Hepatocyte (in vitro differentiated cells): ENCODE measurements at regions not wholly inside any gene's neighbourhood (a gene's known extent, or its start where the extent isn't known, plus 50 kb on each side); places are given as distances from the start of the nearest gene placed in this dataset.

Experiments used
- DNase-seq: peaks from one replicate; pipeline ENCODE4 v3.0.0-alpha.2; 2016; ENCODE audit warnings: low spot score
- H2AFZ ChIP-seq: fragments of 200-600 bp; sonication (generic); 2 replicates; pipeline ENCODE4 v1.6.0; 2016; ENCODE audit warnings: antibody characterized with exemption, mild to moderate bottlenecking
- H3K27ac ChIP-seq: fragments of 200-600 bp; sonication (generic); 2 replicates; pipeline ENCODE4 v1.5.1; 2016; ENCODE audit warnings: mild to moderate bottlenecking
- H3K27me3 ChIP-seq: fragments of 200-600 bp; sonication (generic); 2 replicates; pipeline ENCODE4 v1.6.1; 2016
- H3K36me3 ChIP-seq: fragments of 200-600 bp; sonication (generic); replicated peaks from 2 replicates; pipeline ENCODE4 v1.5.1; 2016; ENCODE audit warnings: low read depth; ENCODE audit not compliant: insufficient read depth
- H3K4me1 ChIP-seq: fragments of 200-600 bp; sonication (generic); 2 replicates; pipeline ENCODE4 v1.5.1; 2016; ENCODE audit warnings: mild to moderate bottlenecking, moderate library complexity; ENCODE audit not compliant: insufficient read depth
- H3K4me2 ChIP-seq: fragments of 200-600 bp; sonication (generic); 2 replicates; pipeline ENCODE4 v1.6.0; 2016
- H3K4me3 ChIP-seq: fragments of 200-600 bp; sonication (generic); 2 replicates; pipeline ENCODE4 v1.5.1; 2016; ENCODE audit warnings: mild to moderate bottlenecking
- H3K79me2 ChIP-seq: fragments of 200-600 bp; sonication (generic); 2 replicates; pipeline ENCODE4 v1.6.0; 2017; ENCODE audit warnings: mild to moderate bottlenecking
- H3K9me2 ChIP-seq: fragments of 200-600 bp; sonication (generic); replicated peaks from 2 replicates; pipeline ENCODE4 v1.6.0; 2017; ENCODE audit warnings: mild to moderate bottlenecking; ENCODE audit not compliant: insufficient read depth
- H3K9me3 ChIP-seq: fragments of 200-600 bp; sonication (generic); 2 replicates; pipeline ENCODE4 v1.5.1; 2016; ENCODE audit warnings: low read depth, mild to moderate bottlenecking
- H4K20me1 ChIP-seq: fragments of 200-600 bp; sonication (generic); 2 replicates; pipeline ENCODE4 v1.6.0; 2016; ENCODE audit warnings: mild to moderate bottlenecking; ENCODE audit not compliant: insufficient read depth, poor library complexity, severe bottlenecking
- EZH2 ChIP-seq: fragments of 200-600 bp; sonication (generic); IDR thresholded peaks from 2 replicates; pipeline ENCODE4 v1.6.1; 2016; ENCODE audit warnings: antibody characterized with exemption, mild to moderate bottlenecking, borderline replicate concordance
- EZH2phosphoT487 ChIP-seq: fragments of 200-600 bp; sonication (generic); IDR thresholded peaks from one replicate; pipeline ENCODE4 v1.6.1; 2018; ENCODE audit warnings: antibody characterized with exemption, mild to moderate bottlenecking, low read depth, moderate library complexity; ENCODE audit not compliant: unreplicated experiment, severe bottlenecking
- WGBS: methylation state at CpG from one replicate; pipeline ENCODE4 v1.1.6; 2016; ENCODE audit warnings: low lambda C conversion rate; ENCODE audit errors: missing lambda C conversion rate; 5-methylcytosine and 5-hydroxymethylcytosine counted together
- TF ChIP-seq, protein P1 (sequence below): fragments of 200-600 bp; sonication (generic); IDR thresholded peaks from 2 replicates; pipeline ENCODE4 v1.5.1; 2016; ENCODE audit warnings: antibody characterized with exemption, mild to moderate bottlenecking; ENCODE audit not compliant: poor library complexity

GRCh38 chr12:31869972-31870371 is 89.2 kb upstream of the RESF1 start:
- Histone ChIP-seq H3K4me3 (no peak overlapping the region), H4K20me1 (no peaks in the 10 kb centered on the region), H3K4me2 (no peak overlapping the region), H3K27ac (no peak overlapping the region), H3K4me1 (no peaks in the 10 kb centered on the region), H3K36me3 (no peaks in the 10 kb centered on the region), H3K79me2 (no peaks in the 10 kb centered on the region), H2AFZ (no peak overlapping the region), H3K9me2 (no peaks in the 10 kb centered on the region), H3K9me3 (no peaks in the 10 kb centered on the region), H3K27me3 (no peaks in the 10 kb centered on the region)
- TF ChIP-seq, protein P1, sequence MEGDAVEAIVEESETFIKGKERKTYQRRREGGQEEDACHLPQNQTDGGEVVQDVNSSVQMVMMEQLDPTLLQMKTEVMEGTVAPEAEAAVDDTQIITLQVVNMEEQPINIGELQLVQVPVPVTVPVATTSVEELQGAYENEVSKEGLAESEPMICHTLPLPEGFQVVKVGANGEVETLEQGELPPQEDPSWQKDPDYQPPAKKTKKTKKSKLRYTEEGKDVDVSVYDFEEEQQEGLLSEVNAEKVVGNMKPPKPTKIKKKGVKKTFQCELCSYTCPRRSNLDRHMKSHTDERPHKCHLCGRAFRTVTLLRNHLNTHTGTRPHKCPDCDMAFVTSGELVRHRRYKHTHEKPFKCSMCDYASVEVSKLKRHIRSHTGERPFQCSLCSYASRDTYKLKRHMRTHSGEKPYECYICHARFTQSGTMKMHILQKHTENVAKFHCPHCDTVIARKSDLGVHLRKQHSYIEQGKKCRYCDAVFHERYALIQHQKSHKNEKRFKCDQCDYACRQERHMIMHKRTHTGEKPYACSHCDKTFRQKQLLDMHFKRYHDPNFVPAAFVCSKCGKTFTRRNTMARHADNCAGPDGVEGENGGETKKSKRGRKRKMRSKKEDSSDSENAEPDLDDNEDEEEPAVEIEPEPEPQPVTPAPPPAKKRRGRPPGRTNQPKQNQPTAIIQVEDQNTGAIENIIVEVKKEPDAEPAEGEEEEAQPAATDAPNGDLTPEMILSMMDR: no peak
- TF ChIP-seq EZH2phosphoT487 (no peak), EZH2 (no peak)
- WGBS: 88% methylated on average over 2 of the region's 2 CpGs
- no peak for DNase-seq

DNA sequence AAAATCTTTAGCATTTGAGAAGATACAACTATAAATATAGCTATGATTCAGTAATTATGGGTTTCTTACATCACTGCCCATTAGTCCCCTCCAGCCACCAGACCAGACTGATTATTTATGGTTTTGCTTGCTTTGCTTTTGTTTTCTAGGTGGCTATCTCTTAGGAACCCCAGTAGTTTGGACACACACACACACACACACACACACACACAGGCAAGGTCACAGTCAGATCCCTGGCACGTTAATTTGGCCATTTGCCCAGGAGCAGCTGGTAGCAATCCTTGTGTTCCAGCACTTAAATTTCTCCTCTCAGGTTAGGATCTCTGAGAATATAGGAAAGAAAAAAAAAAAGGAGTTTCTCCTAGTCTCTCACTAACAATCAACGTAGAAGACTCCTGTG is 90.2 kb upstream of the RESF1 start:
- no peak overlapping the region for H3K4me2 ChIP-seq
- H2AFZ ChIP-seq: no peak overlapping the region
- H3K27me3 ChIP-seq: no peaks in the 10 kb centered on the region
- no peaks in the 10 kb centered on the region for H3K79me2 ChIP-seq
- WGBS: 54% methylated on average over 2 of the region's 2 CpGs
- H3K9me3 ChIP-seq: no peaks in the 10 kb centered on the region
- H3K9me2 ChIP-seq: no peaks in the 10 kb centered on the region
- peak; percentile 28 for DNase-seq
- no peaks in the 10 kb centered on the region for H3K4me1 ChIP-seq
- no peak overlapping the region for H3K27ac ChIP-seq
- H3K4me3 ChIP-seq: no peak overlapping the region
- H3K36me3 ChIP-seq: no peaks in the 10 kb centered on the region
- H4K20me1 ChIP-seq: no peaks in the 10 kb centered on the region
- TF ChIP-seq, protein P1: no peak
- TF ChIP-seq EZH2 (no peak), EZH2phosphoT487 (no peak)

- H3K4me2 ChIP-seq: no peak overlapping the region
- no peak for TF ChIP-seq EZH2phosphoT487
- H3K36me3 ChIP-seq: no peaks in the 10 kb centered on the region
- DNase-seq: no peak
- H3K9me3 ChIP-seq: no peaks in the 10 kb centered on the region
- H3K79me2 ChIP-seq: no peaks in the 10 kb centered on the region
- no peaks in the 10 kb centered on the region for H3K9me2 ChIP-seq
- no peaks in the 10 kb centered on the region for H3K27me3 ChIP-seq
- no peak overlapping the region for H3K4me3 ChIP-seq
- H4K20me1 ChIP-seq: no peaks in the 10 kb centered on the region
- no peak overlapping the region for H2AFZ ChIP-seq
- H3K4me1 ChIP-seq: no peaks in the 10 kb centered on the region
- H3K27ac ChIP-seq: no peak overlapping the region
Observed at GRCh38 chr12:31867292-31867691, 91.9 kb upstream of the RESF1 start.

DNA sequence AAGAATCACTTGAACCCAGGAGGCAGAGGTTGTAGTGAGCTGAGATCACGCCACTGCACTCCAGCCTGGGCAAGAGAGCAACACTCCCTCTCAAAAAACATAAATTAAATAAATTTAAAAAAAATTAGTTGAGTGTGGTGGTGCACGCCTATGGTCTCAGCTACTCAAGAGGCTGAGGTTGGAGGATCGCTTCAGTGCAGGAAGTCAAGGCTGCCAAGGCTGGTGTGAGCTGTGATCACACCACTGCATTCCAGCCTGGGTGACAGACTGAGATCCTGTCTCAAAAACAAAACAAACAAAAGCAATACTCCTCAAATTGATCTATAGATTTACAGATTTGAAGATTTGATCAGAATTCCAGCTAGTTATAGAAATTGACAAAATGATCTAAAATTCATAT is 92.7 kb upstream of the RESF1 start:
- Histone ChIP-seq H3K79me2 (no peaks in the 10 kb centered on the region), H3K9me2 (no peaks in the 10 kb centered on the region), H3K27me3 (no peaks in the 10 kb centered on the region), H3K9me3 (no peaks in the 10 kb centered on the region), H3K4me1 (no peaks in the 10 kb centered on the region), H3K4me3 (no peak overlapping the region), H3K4me2 (no peak overlapping the region), H4K20me1 (no peaks in the 10 kb centered on the region), H3K27ac (no peak overlapping the region), H3K36me3 (no peaks in the 10 kb centered on the region), H2AFZ (no peak overlapping the region)
- DNase-seq: no peak
- TF ChIP-seq EZH2phosphoT487: no peak
- TF ChIP-seq EZH2: no peak
- TF ChIP-seq, protein P1: no peak
- 96% methylated on average over 3 of the region's 3 CpGs for WGBS
